ELR (cell line): ENCODE measurements at regions not wholly inside any gene's neighbourhood (a gene's known extent, or its start where the extent isn't known, plus 50 kb on each side); places are given as distances from the start of the nearest gene placed in this dataset.

Experiments used
- DNase-seq: peaks from one replicate; pipeline ENCODE4 v3.0.0-alpha.2; 2015; ENCODE audit warnings: low read depth

- no peak for DNase-seq
Observed at GRCh38 chr11:127308291-127308690, 307.7 kb upstream of the KIRREL3 start.

DNA sequence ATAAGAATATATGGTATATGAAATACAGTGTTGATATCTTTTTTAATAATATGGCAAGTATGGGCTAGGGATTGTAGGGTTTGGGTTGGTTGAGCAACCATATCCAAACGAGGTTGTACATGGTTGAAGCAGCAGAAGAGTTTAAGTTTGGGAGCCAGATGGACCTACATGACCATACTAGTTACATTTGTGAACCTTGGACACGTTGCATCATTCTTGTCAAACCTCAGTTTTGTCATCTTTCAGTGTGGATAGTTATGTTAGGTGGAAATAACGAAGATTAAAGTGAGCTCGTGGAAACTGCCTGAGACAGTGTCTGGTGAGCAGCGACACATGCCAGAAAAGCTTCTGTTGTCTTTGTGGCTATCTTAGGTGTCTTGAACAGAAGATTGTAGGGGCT lies 307.1 kb upstream of the KIRREL3 start:
- DNase-seq, result no peak

- no peak for DNase-seq
Observed at GRCh38 chr11:127304634-127305033, 304.1 kb upstream of the KIRREL3 start.

DNA sequence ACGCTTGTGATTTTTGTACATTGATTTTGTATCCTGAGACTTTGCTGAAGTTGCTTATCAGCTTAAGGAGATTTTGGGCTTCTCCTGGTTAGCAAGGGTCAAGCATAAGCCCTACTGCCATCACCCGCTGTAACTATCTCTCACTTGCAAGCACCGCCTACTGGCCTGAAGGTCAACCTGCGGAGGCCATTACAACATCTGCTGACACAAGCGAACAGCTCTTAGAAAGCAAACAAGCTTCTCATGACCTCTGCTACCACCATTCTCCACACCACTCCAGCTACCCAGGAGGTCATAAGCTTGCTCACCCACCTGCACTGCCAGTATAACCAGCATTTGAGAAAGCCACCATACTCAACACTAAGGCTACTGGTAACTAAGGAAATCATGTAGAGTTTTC lies 288.4 kb upstream of the KIRREL3 start:
- DNase-seq, result no peak

DNA sequence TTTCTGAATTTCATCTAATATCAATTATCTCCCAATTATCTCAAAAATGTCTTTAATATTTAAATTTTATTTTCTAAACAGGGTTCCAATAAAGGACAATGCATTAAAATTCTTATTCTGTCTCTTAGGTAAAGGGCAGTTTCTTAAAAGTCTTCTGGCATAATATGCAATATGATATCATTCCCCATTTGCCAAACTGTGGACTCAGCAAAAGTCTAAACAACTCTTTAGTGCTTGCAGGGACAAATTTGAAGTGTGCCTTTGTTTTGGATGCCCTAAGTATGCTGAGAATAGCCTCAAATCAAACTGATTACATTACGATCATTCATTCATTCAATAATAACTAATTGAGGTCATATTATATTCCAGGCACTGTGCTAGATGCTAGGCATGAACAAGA lies 281.0 kb upstream of the KIRREL3 start:
- no peak for DNase-seq

DNA sequence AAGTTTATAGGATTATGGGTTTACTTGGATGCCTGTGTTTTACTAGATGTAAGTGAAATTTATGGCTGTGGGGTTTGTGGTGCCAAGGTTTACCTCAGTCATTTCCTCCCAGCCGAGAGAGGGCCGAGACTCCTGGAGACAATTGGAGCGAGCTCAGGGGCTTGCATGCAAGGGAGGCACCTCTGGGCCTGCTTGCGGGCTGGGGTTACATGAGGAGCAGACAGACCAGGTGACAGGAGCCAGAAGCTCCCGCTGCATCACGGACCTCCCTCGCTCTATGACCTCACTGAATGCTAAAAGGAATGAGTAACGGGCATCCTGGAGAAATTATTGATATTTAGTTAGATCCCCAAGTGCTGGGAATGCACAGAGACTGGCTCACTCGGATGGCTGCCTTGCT lies 275.2 kb upstream of the KIRREL3 start:
- DNase-seq, result no peak

DNA sequence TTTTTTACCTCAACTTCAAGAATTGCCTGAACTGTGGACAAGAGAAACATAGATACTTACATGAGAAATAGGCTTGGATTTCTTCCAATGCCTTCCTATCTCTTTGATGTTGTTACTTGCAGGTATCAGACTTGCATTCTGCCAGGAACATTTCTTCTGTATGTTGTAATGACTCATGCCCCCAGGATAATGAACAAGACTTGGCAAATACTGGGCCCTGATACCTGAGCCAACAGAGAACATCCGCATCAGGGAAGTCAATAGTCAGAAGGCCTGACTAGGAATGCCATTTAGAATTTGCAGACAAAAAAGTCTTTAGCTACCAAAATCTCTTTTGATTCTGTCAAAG lies 273.7 kb upstream of the KIRREL3 start:
- no peak for DNase-seq

DNA sequence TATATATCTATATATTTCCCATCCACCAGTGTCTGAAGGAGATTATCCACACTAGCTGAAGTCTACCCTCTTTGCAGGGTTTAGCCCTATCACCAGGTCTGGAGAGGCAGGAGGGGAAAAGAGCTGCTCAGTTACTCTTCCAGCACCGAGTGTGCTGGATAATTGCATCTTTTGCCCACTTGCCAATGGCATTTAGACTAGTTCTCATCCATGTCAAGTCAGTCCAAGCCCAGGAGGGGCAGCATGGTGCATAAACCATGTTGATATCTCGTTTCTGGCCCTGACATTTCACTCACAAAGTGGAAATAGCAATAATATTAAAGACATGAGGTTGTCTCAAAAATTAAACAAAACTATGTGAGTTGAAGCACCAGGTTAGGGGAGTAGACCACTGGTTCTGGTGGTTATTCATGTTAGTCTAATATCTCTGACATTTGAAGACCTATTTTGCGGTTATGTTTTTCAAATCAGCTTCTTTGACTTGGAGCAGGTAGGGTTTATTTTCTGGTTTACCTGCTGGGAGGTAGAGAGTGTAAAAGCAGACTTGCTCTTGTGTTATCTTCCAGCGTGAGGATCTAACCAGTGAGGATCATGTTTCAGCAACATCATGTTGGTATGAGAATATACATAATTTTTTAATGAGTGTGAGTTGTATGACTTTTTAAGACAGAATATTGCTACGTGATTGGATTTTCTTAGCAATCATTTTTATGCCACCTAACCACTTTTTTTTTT lies 273.2 kb upstream of the KIRREL3 start:
- DNase-seq, result no peak

DNA sequence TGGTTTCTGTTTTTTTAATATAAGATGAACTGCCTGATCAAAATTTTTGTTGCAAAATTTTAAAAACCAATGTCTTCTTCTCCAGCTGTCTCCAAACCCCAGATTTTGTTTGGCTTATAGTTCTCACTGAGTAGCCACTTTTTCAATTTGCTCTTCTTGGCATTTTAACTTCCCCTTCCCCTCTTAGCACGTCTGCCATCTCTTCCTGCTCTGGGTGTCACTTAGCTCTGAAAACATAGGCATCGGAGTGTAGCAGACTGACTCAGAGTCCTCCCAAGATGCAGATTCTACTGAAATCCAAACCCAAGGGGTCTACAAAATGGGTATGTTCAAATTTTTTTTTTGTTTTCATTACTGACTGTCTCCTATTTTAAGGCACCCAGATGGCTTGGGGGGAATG lies 270.3 kb upstream of the KIRREL3 start:
- DNase-seq, result no peak

DNA sequence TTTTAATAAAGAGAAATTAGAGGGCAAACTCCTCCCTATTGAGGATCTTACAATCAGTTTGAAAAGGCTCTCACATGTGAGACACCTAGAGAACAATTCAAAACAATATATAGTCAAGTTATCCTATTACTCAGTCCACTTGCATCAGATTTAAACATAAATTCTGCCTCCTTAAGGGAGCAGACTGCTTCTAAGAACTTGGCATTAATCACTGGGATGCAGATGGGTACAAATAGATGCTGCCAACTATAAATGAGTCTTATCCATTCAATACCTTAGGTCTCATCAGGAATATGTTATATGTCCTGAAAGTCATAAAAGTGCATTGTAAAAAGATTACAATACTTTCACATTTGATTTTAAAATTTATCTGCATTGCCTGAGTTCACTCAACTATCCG lies 269.3 kb upstream of the KIRREL3 start:
- no peak for DNase-seq

DNA sequence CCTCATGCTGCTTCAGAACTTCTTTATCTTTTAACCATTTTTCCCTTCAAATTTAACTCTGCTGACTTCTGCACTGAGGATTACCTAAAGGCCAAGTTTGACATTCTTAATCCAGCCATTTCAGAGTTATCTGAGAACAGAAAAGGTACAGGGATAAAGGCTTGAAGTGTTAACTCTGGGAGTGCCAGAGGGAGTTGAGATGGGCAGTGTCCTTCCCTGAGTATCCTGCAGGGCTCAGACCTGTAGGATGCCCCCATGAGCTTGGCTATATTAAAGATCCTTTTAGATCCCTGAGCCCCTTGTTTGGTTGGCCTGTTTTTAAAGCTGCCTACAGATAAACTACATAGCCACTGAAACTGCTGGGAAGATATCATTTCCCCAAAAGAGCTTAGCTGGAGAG lies 268.4 kb upstream of the KIRREL3 start:
- DNase-seq, result no peak

GRCh38 chr11:127268521-127268920 lies 268.0 kb upstream of the KIRREL3 start:
- no peak for DNase-seq

GRCh38 chr11:127259102-127259501 lies 258.5 kb upstream of the KIRREL3 start:
- DNase-seq, result no peak

GRCh38 chr11:127255209-127255608 lies 254.6 kb upstream of the KIRREL3 start:
- no peak for DNase-seq

DNA sequence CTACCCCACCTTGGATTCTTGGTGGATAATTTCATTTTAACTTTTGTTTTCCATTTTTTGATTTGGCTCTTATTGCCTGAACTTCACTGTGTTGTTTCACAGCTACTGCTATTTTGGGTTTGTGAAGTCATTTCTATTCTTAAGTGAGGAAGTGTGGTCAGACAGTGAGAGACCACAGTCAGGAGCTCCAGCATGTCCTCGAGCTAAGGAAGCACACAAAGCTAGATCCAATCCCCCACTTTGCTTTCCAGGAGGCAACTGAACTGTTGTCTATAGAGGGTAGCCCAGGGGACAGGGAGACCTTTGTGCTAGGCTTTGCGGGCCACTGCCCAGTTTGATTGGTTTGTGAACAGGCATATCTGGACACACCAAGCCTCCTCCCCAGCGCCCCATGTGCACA lies 251.8 kb upstream of the KIRREL3 start:
- DNase-seq, result no peak

DNA sequence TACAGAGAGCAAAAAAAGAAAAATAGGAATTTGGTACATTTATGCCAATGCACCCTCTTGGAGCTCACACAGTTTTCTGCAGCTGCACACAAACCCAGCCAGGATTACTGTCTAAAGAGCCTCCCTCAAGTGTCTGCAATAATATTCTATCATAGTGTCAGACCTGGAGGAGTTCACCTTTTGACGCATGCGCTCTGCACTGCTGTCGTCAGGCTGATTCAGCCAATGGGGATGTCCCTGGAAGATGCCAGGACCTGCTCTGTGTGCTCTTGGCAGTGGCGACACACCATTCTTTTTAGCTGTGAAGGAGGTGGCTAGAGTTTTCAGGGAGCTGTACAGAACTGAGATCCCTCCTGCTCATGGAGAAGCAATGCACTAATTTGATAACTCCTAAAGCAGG lies 249.0 kb upstream of the KIRREL3 start:
- DNase-seq, result no peak

DNA sequence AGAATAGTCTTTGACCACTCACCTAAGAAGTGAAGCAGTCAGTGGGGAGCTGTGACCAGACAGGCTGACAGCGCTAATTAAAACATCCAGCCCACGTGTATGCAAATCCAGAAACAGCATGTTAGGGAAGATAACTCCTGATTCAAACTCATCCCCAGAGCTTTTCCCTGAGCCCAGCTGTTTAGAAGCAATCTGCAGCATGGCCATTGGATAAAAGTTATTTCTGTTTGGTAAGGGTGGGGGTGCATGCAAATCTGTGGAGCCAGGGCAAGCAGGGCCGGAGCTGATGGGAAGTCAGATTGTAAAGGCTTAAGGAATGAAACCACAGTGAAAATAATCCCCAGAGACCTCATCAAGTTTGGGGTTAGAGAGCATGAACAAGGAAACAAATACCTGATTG lies 247.9 kb upstream of the KIRREL3 start:
- no peak for DNase-seq

GRCh38 chr11:127247261-127247851 lies 246.8 kb upstream of the KIRREL3 start:
- DNase-seq, result peak; percentile 3

DNA sequence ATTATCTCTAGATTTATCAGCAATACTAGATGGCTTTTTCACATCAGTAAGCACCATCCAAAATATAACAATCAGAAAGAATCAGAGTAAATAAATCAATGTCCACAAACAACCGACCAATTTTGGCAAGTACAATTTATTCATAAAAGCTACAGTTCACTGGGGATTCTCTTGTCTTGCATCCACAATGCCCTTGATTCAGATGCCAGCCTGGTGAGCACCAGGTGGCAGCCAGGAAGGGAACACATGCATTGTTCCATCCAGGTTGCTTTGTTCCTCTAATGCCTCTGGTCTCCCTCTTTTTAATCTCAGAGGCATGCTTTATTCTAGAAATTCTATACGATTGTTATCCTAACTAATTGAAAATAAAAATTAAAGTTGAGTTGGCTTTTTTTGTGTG lies 242.1 kb upstream of the KIRREL3 start:
- DNase-seq, result no peak

- no peak for DNase-seq
Observed at GRCh38 chr11:127238321-127238720, 237.8 kb upstream of the KIRREL3 start.

DNA sequence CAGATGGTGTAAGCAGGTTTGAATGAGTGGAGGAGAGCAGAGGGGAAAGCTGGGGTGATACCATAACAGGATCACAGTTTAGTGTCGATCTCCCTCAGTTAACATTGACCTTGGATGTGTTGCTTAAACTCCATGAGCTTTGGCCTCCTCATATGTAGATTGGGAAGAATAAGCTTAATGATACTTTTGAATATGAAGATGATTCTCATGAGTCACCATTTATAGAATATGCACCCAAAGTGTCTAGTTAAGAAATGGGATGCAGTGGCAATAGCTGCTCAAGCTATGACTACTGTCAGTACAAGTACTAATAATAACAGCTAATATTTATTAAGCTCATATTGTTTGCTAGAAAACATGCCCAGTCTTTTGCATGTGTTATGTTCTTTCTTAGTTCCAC lies 236.2 kb upstream of the KIRREL3 start:
- DNase-seq, result no peak

DNA sequence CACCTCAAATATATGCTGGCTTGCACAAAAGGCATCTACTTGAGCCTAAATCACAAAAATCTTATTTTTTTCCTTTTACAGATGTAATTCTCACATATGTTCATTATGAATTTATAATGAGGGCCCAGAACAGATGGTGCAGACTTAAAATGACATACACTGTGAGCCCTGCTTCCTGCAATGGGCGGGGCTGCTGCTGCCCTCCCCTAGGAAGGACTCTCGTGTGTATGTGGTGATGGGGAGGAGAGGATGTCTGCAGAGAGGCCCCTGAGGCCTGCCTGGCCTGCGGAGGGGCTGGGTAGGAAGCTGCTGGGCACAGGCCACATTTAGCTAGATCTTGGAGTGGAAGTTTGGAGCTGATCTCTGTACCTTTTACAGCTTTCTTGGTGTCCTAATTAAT lies 233.4 kb upstream of the KIRREL3 start:
- DNase-seq, result no peak

- no peak for DNase-seq
Observed at GRCh38 chr11:127230392-127230791, 229.8 kb upstream of the KIRREL3 start.

DNA sequence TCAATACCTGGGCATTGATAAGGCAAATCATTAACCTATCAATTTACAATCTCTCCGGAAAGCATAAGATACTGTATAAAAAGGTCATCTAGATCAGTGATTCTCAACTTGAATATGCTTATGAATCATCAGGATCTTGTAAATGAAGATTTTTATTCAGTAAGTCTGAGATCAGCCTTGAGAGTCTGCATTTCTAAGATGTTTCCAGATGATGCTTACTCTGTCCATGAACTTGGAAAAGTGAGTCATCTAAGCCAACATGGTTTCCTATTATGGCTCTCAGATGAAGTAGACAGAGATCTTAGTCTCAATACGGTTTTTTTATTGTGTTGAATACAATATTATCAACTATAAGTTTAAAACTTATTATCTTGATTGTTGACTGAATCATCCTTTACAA lies 226.4 kb upstream of the KIRREL3 start:
- peak; percentile 16 for DNase-seq
